GM12892 (cell line): ENCODE measurements at regions not wholly inside any gene's neighbourhood (a gene's known extent, or its start where the extent isn't known, plus 50 kb on each side); places are given as distances from the start of the nearest gene placed in this dataset.

Source experiments
- DNase-seq: peaks from one replicate; pipeline ENCODE4 v3.0.0; 2011; ENCODE audit not compliant: insufficient read length
- FAIRE-seq: peaks from 2 replicates; lab custom pipeline; 2011; peaks lifted over from hg19 to GRCh38; lab: Jason Lieb, UNC
- POLR2A ChIP-seq: IDR thresholded peaks from 2 replicates; pipeline ENCODE4 v1.6.1; 2011; ENCODE audit warnings: low read depth, low read length, control low read depth
- POLR2AphosphoS5 ChIP-seq: IDR thresholded peaks from 2 replicates; pipeline ENCODE4 v1.6.1; 2011; ENCODE audit warnings: low read depth, low read length, control low read depth
- TAF1 ChIP-seq: IDR thresholded peaks from 2 replicates; pipeline ENCODE4 v1.6.1; 2011; ENCODE audit warnings: low read depth, mild to moderate bottlenecking, control low read depth, low read length, borderline replicate concordance

- DNase-seq (no peak), FAIRE-seq (no peak)
- TF ChIP-seq POLR2A: no peak
- TF ChIP-seq TAF1: no peak
- TF ChIP-seq POLR2AphosphoS5: no peak
Observed at GRCh38 chr1:232486454-232487207, 143.3 kb downstream of the SIPA1L2 start.

DNA sequence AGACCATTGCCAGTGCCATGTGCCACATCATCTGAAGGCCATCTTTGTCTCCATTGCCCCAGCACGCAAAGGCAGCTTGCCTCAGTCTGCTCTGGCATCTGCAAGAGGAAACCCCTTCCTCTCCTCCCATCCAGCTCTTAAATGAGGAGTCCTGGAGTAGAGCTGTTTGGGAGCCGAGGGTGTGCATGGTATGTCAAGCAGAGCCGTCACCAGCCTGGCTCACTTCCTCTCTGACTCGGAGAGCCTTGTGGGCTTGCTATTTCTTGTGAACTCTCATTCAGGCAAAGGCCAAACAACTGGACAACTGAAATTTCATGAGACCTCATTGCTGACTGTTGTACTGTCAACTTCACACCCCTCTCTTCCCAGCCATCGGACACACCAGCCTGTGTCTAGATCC is 143.9 kb downstream of the SIPA1L2 start:
- FAIRE-seq: no peak

DNA sequence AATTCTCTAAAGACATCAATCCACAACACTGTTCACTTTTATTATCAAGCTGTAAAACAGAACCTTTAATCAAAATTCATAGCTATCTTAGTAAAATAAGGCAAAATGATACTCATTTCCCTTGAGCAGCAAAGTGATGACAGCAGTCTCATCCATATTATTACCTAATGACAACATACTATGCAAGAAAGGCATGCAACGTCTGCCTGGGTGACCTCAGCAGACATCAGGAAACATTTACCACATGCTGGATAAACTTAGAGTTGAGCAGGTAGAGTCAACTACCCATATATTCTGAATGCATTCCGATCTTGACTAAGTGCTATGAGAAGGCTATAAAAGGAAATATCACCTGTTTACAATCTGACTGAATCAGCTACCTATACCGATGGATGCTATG is 145.1 kb downstream of the SIPA1L2 start:
- DNase-seq (no peak), FAIRE-seq (peak; percentile 78)
- TF ChIP-seq TAF1 (no peak), POLR2AphosphoS5 (no peak), POLR2A (no peak)

More for the DNA sequence above, 143.9 kb downstream of the SIPA1L2 start:
- TF ChIP-seq TAF1 (no peak), POLR2A (no peak)
- no peak for DNase-seq

- no peak for DNase-seq
- no peak for TF ChIP-seq POLR2A
- TF ChIP-seq POLR2AphosphoS5: no peak
- no peak for TF ChIP-seq TAF1
- FAIRE-seq: no peak
Observed at GRCh38 chr1:232483826-232484225, 146.1 kb downstream of the SIPA1L2 start.

DNA sequence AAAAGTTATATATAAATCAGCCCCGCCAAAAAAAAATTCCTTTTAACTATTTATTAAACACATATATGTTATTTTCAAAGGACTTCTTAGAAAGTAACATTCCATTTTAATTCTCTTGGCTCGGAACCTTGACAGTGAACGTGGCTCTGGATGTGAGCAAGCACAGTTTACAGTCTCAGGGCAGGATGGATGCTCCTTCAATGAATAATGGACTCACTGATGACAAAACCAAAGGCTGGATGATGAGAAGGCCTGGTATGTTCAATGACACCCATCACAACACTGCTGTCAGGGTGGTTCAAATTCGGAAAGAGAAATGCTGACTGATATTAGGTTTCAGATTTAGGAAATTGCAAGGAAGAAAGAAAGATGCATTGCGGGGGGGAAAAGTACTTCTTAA is 148.8 kb downstream of the SIPA1L2 start:
- FAIRE-seq (no peak), DNase-seq (no peak)
- no peak for TF ChIP-seq POLR2AphosphoS5
- no peak for TF ChIP-seq TAF1
- no peak for TF ChIP-seq POLR2A

- TF ChIP-seq TAF1 (no peak), POLR2A (no peak), POLR2AphosphoS5 (no peak)
- FAIRE-seq (no peak), DNase-seq (no peak)
Observed at GRCh38 chr1:232477728-232478127, 152.2 kb downstream of the SIPA1L2 start.

- FAIRE-seq: no peak
- TF ChIP-seq TAF1: no peak
- TF ChIP-seq POLR2AphosphoS5: no peak
- TF ChIP-seq POLR2A: no peak
- no peak for DNase-seq
Observed at GRCh38 chr1:232476538-232476950, 153.4 kb downstream of the SIPA1L2 start.

DNA sequence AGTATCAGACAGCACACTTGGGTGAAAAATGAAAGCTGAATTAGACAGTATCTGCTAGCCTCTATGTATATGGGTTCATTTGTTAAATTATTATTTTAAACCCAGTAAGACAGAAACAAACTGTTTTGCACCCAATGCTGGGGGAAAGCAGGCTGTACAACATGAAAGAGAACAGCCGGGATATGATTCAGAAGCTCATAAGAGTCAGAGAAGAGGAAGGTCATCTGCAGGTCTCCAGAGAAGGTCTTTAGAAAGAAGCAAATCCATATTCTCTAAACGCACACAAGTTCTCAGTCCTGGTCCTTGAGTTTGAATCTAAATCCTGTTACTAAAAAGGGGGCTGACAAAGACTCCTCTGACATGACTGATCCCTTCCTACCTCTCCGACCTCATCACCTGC is 155.1 kb downstream of the SIPA1L2 start:
- TF ChIP-seq POLR2AphosphoS5: no peak
- TF ChIP-seq TAF1: no peak
- TF ChIP-seq POLR2A: no peak

DNA sequence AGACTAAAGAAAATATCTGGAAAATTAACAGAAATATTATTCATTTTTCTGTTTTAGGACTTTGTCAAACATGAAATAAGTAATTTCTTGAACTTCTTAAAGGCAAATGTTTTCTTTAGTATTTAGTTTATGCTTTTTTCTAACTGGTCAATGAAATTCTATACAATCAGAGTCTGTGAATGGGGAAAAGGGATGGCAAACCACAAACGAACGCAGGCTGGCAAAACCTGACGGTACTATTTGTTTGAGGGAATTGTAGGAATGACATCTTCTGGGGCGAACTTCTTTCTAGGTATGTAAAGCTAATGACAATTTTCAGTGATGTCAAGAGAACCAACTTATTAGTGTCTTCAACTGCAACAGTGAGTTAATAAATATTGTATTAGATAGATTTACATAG is 156.0 kb downstream of the SIPA1L2 start:
- FAIRE-seq (no peak), DNase-seq (no peak)
- TF ChIP-seq POLR2A (no peak), TAF1 (no peak), POLR2AphosphoS5 (no peak)

More for the DNA sequence above, 155.1 kb downstream of the SIPA1L2 start:
- DNase-seq (no peak), FAIRE-seq (no peak)

GRCh38 chr1:232473324-232473723 is 156.6 kb downstream of the SIPA1L2 start:
- TF ChIP-seq TAF1 (no peak), POLR2AphosphoS5 (no peak)
- FAIRE-seq: no peak
- DNase-seq: no peak

DNA sequence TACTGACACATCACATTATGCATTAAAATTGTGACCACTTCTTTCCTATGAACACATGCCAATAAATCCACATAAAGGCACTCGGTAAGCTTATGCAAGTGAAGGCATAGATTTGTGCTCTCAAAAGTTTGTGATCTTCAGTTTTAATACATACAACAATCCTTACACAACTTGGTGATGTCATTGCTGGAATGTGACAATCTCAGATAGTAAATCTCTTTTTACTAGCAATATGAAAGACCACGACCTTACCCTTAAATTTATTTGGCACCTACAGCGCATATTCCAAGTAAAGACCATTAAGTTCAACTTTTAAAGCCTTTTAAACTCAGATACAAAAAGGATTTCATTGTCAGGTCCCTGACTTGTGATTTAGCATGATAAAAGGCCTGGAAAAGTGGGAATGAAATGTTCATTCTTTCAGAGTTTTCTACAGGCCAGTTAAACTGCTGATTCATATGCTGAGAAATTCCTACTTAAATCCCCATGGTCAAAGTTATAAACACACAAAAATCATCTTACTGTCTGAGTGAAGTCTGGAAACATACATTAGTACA is 157.4 kb downstream of the SIPA1L2 start:
- TF ChIP-seq POLR2AphosphoS5: no peak
- TF ChIP-seq POLR2A: no peak
- no peak for TF ChIP-seq TAF1
- FAIRE-seq (no peak), DNase-seq (no peak)

GRCh38 chr1:232471250-232471649 is 158.7 kb downstream of the SIPA1L2 start:
- DNase-seq (no peak), FAIRE-seq (no peak)
- TF ChIP-seq POLR2AphosphoS5: no peak
- TF ChIP-seq POLR2A: no peak
- no peak for TF ChIP-seq TAF1

GRCh38 chr1:232470711-232471110 is 159.2 kb downstream of the SIPA1L2 start:
- FAIRE-seq: no peak
- TF ChIP-seq POLR2AphosphoS5 (no peak), TAF1 (no peak), POLR2A (no peak)
- no peak for DNase-seq
